HepG2 (cell line): ENCODE measurements at regions not wholly inside any gene's neighbourhood (a gene's known extent, or its start where the extent isn't known, plus 50 kb on each side); places are given as distances from the start of the nearest gene placed in this dataset.
A peak's percentile ranks its signal among the peaks of the same experiment; 100 is the strongest.

ENCODE experiments used
- ATAC-seq: fragments of 200-7000 bp; cut with Tn5 transposase; 3 replicates; pipeline ENCODE4 v1.9.1; 2020; ENCODE audit warnings: mild to moderate bottlenecking, moderate library complexity
- BruUV-seq: library from RNA; stranded (reverse); fragments of 400-500 nt; replicated peaks from 2 replicates; lab custom pipeline; 2021; lab: Mats Ljungman, UMichigan
- CTCF ChIA-PET: fragments of 300-600 bp; formaldehyde crosslinking; extraction: SDS; loops from one replicate; lab custom pipeline; 2021; ENCODE audit warnings: low total read pairs, inconsistent platforms, low intra/inter-chr PET ratio; lab: Yijun Ruan, JAX
- POLR2A ChIA-PET: fragments of 350-600 bp; sonication (Branson Sonifier 250); formaldehyde crosslinking; loops from one replicate; lab custom pipeline; 2020; ENCODE audit warnings: antibody characterized with exemption, inconsistent platforms; lab: Yijun Ruan, JAX
- DNase-seq: peaks from one replicate; pipeline ENCODE4 v3.0.0-alpha.2; 2015; ENCODE audit warnings: low spot score
- FAIRE-seq: peaks from 3 replicates; lab custom pipeline; 2011; peaks lifted over from hg19 to GRCh38; lab: Jason Lieb, UNC
- H2AFZ ChIP-seq: one replicate; pipeline ENCODE4 v1.6.1; 2011; ENCODE audit warnings: low read length, inconsistent platforms
- H3K27ac ChIP-seq: fragments of 300-600 bp; 3 replicates; pipeline ENCODE4 v1.8.0; 2011; ENCODE audit warnings: mixed run types, mild to moderate bottlenecking, mixed read lengths, low read length, inconsistent platforms; ENCODE audit not compliant: insufficient read depth; ENCODE audit errors: extremely low read length
- H3K27me3 ChIP-seq, 2 experiments: fragments of 200-600 bp in 1 of 2; 2 replicates in 1 of 2; 3 replicates in 1 of 2; pipeline versions ENCODE4 v1.6.0 to v1.8.0; 2011; ENCODE audit warnings: low read length in 2 of 2, mild to moderate bottlenecking in 2 of 2, moderate library complexity in 2 of 2, inconsistent platforms in 1 of 2; ENCODE audit not compliant: insufficient read depth in 2 of 2, control insufficient read depth in 1 of 2
- H3K36me3 ChIP-seq, 2 experiments: fragments of 200-600 bp in 1 of 2; replicated peaks in 1 of 2; 2 replicates in 1 of 2; 3 replicates in 1 of 2; pipeline versions ENCODE4 v1.5.1 to v1.8.0; 2011; ENCODE audit warnings: low read length in 2 of 2, inconsistent platforms in 1 of 2; ENCODE audit not compliant: insufficient read depth in 2 of 2, control insufficient read depth in 1 of 2
- H3K4me1 ChIP-seq: 2 replicates; pipeline ENCODE4 v1.5.1; 2012; ENCODE audit warnings: low read length, inconsistent platforms; ENCODE audit not compliant: insufficient read depth
- H3K4me2 ChIP-seq: 2 replicates; pipeline ENCODE4 v1.6.0; 2011; ENCODE audit warnings: low read depth, low read length, inconsistent platforms
- H3K4me3 ChIP-seq, 3 experiments: fragments of 200-600 bp in 1 of 3; sonication (generic), shearing (Covaris generic) in 1 of 3; replicated peaks in 1 of 3; 2 replicates each; pipeline ENCODE4 v1.5.1; 2011 to 2016; ENCODE audit warnings: low read length in 3 of 3, inconsistent platforms in 2 of 3, low read depth in 2 of 3, mild to moderate bottlenecking in 2 of 3, control low read depth in 1 of 3, mixed read lengths in 1 of 3; ENCODE audit not compliant: insufficient read depth in 1 of 3
- H3K79me2 ChIP-seq: one replicate; pipeline ENCODE4 v1.6.1; 2011; ENCODE audit warnings: low read length, inconsistent platforms; ENCODE audit not compliant: insufficient read depth
- H3K9ac ChIP-seq: 2 replicates; pipeline ENCODE4 v1.6.0; 2011; ENCODE audit warnings: mild to moderate bottlenecking, low read depth, low read length, inconsistent platforms; ENCODE audit not compliant: insufficient read depth
- H3K9me3 ChIP-seq: 2 replicates; pipeline ENCODE4 v1.5.1; 2012; ENCODE audit warnings: mild to moderate bottlenecking, low read length
- H4K20me1 ChIP-seq: 2 replicates; pipeline ENCODE4 v1.6.0; 2011; ENCODE audit warnings: inconsistent platforms, mild to moderate bottlenecking, low read length, moderate library complexity; ENCODE audit not compliant: insufficient read depth
- BHLHE40 ChIP-seq: IDR thresholded peaks from 2 replicates; pipeline ENCODE4 v1.6.1; 2011; ENCODE audit warnings: low read length, improper control_type of control experiment
- BORCS8-MEF2B ChIP-seq: sonication (generic); formaldehyde crosslinking; IDR thresholded peaks from 2 replicates; pipeline ENCODE4 v1.8.0; 2022; ENCODE audit warnings: mild to moderate bottlenecking, missing genetic modification reagents
- CENPT ChIP-seq: sonication (generic); formaldehyde crosslinking; IDR thresholded peaks from 2 replicates; pipeline ENCODE4 v1.8.0; 2022; ENCODE audit warnings: low read depth, mild to moderate bottlenecking, moderate library complexity, missing genetic modification reagents
- HMGXB4 ChIP-seq, 2 experiments: sonication (generic) in 1 of 2; formaldehyde crosslinking in 1 of 2; IDR thresholded peaks; 2 replicates each; pipeline versions ENCODE4 v1.4.0 to v1.6.1; 2018 to 2020; ENCODE audit warnings: missing genetic modification reagents in 2 of 2, borderline replicate concordance in 1 of 2, low read depth in 1 of 2, mild to moderate bottlenecking in 1 of 2, missing biosample characterization in 1 of 2
- HOXA9 ChIP-seq: sonication (generic); formaldehyde crosslinking; IDR thresholded peaks from 2 replicates; pipeline ENCODE4 v1.8.1; 2022; ENCODE audit warnings: missing genetic modification reagents, mild to moderate bottlenecking, moderate library complexity, borderline replicate concordance
- KAT8 ChIP-seq: IDR thresholded peaks from 2 replicates; pipeline ENCODE4 v1.6.1; 2016; ENCODE audit warnings: missing genetic modification reagents, missing compliant biosample characterization
- ZBED4 ChIP-seq: sonication (generic); formaldehyde crosslinking; IDR thresholded peaks from 2 replicates; pipeline ENCODE4 v1.4.0; 2020; ENCODE audit warnings: missing genetic modification reagents, borderline replicate concordance
- WGBS: methylation state at CpG from one replicate; pipeline ENCODE4 v1.1.6; 2017; ENCODE audit warnings: low lambda C conversion rate; 5-methylcytosine and 5-hydroxymethylcytosine counted together
- in situ Hi-C: cut with HindIII; loops from 2 replicates; pipeline ENCODE4 v1.10.0; 2017; ENCODE audit warnings: low pct_unique_long_range_greater_than_20kb; ENCODE audit not compliant: extremely low pct_ligation_motif_present
- intact Hi-C: fragments of 100-400 bp; cut with micrococcal nuclease; formaldehyde crosslinking; loops from one replicate; pipeline ENCODE4 v1.10.0; 2022; ENCODE audit not compliant: unreplicated experiment
- TF ChIP-seq, protein P1 (sequence below): IDR thresholded peaks from 2 replicates; pipeline ENCODE4 v1.6.1; 2018; ENCODE audit warnings: missing genetic modification reagents, mild to moderate bottlenecking, missing compliant biosample characterization

- no peaks in the 10 kb centered on the region for H3K79me2 ChIP-seq
- H3K4me2 ChIP-seq, result no peak overlapping the region
- ChIA-PET CTCF (no interaction called here), POLR2A (no interaction called here)
- no TSS peak for BruUV-seq
- H4K20me1 ChIP-seq, result no peaks in the 10 kb centered on the region
- H3K36me3 ChIP-seq, result no peaks in the 10 kb centered on the region
- intact Hi-C loops (no loop called here), in situ Hi-C loops (no loop called here)
- no peak overlapping the region for H3K4me3 ChIP-seq
- peaks cover 25% of the 10 kb centered on the region for H3K9me3 ChIP-seq
- ATAC-seq (peak; percentile 27; the same call in 2 of the 3 replicates), DNase-seq (no peak), FAIRE-seq (no peak)
- no peak overlapping the region for H2AFZ ChIP-seq
- 2% methylated on average over 7 of the region's 7 CpGs for WGBS
- H3K4me1 ChIP-seq, result no peaks in the 10 kb centered on the region
- TF ChIP-seq KAT8 (CRISPR knock-in tag), result no peak
- no peak for TF ChIP-seq BORCS8-MEF2B (CRISPR knock-in tag)
- TF ChIP-seq HOXA9 (CRISPR knock-in tag), result no peak
- no peak for TF ChIP-seq CENPT (CRISPR knock-in tag)
- TF ChIP-seq ZBED4 (CRISPR knock-in tag), result no peak
- TF ChIP-seq BHLHE40, result no peak
- no peak for TF ChIP-seq HMGXB4 (CRISPR knock-in tag; IDR thresholded peaks at IDR 0.05; ENCODE audit: borderline replicate concordance in 1 of 2, low read depth in 1 of 2)
- TF ChIP-seq, protein P1, sequence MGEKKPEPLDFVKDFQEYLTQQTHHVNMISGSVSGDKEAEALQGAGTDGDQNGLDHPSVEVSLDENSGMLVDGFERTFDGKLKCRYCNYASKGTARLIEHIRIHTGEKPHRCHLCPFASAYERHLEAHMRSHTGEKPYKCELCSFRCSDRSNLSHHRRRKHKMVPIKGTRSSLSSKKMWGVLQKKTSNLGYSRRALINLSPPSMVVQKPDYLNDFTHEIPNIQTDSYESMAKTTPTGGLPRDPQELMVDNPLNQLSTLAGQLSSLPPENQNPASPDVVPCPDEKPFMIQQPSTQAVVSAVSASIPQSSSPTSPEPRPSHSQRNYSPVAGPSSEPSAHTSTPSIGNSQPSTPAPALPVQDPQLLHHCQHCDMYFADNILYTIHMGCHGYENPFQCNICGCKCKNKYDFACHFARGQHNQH (CRISPR knock-in tag), result no peak
- no peak overlapping the region for H3K9ac ChIP-seq
- peaks cover 2 to 5% of the 10 kb centered on the region in 2 experiments; a peak in 2 of 5 replicates for H3K27me3 ChIP-seq
- no peak overlapping the region for H3K27ac ChIP-seq
These were observed 246.5 kb downstream of the ERMARD start for GRCh38 chr6:169997930-169998218.
